ENCODE measurements at regions not wholly inside any gene's neighbourhood (a gene's known extent, or its start where the extent isn't known, plus 50 kb on each side); places are given as distances from the start of the nearest gene placed in this dataset.

DNA sequence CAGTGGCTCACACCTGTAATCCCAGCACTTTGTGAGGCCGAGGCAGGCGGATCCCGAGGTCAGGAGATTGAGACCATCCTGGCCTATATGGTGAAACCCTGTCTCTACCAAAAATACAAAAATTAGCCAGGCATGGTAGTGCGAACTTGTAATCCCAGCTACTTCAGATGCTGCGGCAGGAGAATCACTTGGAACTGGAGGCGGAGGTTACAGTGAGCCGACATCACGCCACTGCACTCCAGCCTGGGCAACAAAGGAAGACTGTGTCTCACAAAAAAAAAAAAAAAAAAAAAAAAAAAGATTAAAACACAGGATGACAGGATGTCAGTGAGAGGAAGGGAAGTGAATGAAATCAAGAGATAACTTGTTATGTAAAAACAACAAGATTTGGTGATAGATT is 1158.5 kb downstream of the PCDH9 start:
- no peak for DNase-seq (ENCODE audit: low read depth, low spot score)
- TF ChIP-seq, protein P1, sequence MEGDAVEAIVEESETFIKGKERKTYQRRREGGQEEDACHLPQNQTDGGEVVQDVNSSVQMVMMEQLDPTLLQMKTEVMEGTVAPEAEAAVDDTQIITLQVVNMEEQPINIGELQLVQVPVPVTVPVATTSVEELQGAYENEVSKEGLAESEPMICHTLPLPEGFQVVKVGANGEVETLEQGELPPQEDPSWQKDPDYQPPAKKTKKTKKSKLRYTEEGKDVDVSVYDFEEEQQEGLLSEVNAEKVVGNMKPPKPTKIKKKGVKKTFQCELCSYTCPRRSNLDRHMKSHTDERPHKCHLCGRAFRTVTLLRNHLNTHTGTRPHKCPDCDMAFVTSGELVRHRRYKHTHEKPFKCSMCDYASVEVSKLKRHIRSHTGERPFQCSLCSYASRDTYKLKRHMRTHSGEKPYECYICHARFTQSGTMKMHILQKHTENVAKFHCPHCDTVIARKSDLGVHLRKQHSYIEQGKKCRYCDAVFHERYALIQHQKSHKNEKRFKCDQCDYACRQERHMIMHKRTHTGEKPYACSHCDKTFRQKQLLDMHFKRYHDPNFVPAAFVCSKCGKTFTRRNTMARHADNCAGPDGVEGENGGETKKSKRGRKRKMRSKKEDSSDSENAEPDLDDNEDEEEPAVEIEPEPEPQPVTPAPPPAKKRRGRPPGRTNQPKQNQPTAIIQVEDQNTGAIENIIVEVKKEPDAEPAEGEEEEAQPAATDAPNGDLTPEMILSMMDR (IDR thresholded peaks at IDR 0.05; ENCODE audit: low read depth, low read length) = no peak
- ChIA-PET POLR2A (no interaction called here), CTCF (interaction anchor here (0.6 kb wide), 1 partner anchor 625 kb away, joined by 3 read pairs; no protein-coding TSS in a partner anchor)
- Histone ChIP-seq H3K9me3 (ENCODE audit: control insufficient read depth, insufficient read depth, low read length) (no peaks in the 10 kb centered on the region), H3K27me3 (ENCODE audit: control insufficient read depth, insufficient read depth, low read length) (no peaks in the 10 kb centered on the region), H3K27ac (ENCODE audit: low read depth, low read length) (no peak overlapping the region), H3K4me3 (ENCODE audit: low read depth, low read length) (no peak overlapping the region)

GRCh38 chr13:66071029-66071428 is 1159.1 kb downstream of the PCDH9 start:
- no peaks in the 10 kb centered on the region for H3K9me3 ChIP-seq (ENCODE audit: control insufficient read depth, insufficient read depth, low read length)
- no peak for DNase-seq (ENCODE audit: low read depth, low spot score)
- ChIA-PET CTCF (interaction anchor here (0.6 kb wide), 1 partner anchor 625 kb away, joined by 3 read pairs; no protein-coding TSS in a partner anchor), POLR2A (no interaction called here)
- H3K4me3 ChIP-seq (ENCODE audit: low read depth, low read length) = no peak overlapping the region
- H3K27ac ChIP-seq (ENCODE audit: low read depth, low read length) = no peak overlapping the region
- TF ChIP-seq, protein P1 (IDR thresholded peaks at IDR 0.05; ENCODE audit: low read depth, low read length) = no peak
- H3K27me3 ChIP-seq (ENCODE audit: control insufficient read depth, insufficient read depth, low read length) = no peaks in the 10 kb centered on the region

DNA sequence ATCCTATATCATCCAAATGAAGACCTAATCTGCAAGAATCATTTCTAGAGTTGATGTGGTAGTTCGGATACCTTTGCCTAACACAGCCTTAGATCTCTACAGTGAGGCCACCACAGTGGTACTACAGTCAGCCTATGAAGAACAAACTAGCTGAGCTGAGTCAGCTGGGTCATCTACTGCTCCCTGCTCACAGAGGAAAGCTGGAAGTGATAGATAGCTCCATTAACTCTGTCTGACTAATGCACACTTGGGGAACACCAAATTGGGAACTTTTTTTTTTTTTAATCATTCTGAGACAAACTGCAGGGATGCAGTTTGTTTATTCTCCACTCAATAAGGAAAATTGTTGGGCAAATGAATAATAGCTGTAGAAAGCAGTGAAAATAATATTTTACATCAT is 1160.6 kb downstream of the PCDH9 start:
- no peak overlapping the region for H3K4me3 ChIP-seq (ENCODE audit: low read depth, low read length)
- CTCF ChIA-PET = interaction anchor here (1.3 kb wide), 1 partner anchor 22 kb away, joined by 3 read pairs; no protein-coding TSS in a partner anchor
- TF ChIP-seq, protein P1 (IDR thresholded peaks at IDR 0.05; ENCODE audit: low read depth, low read length) = no peak
- no peak for DNase-seq (ENCODE audit: low read depth, low spot score)
- no peaks in the 10 kb centered on the region for H3K27me3 ChIP-seq (ENCODE audit: control insufficient read depth, insufficient read depth, low read length)
- POLR2A ChIA-PET = no interaction called here
- no peak overlapping the region for H3K27ac ChIP-seq (ENCODE audit: low read depth, low read length)
- H3K9me3 ChIP-seq (ENCODE audit: control insufficient read depth, insufficient read depth, low read length) = no peaks in the 10 kb centered on the region

GRCh38 chr13:66068683-66069082 is 1161.5 kb downstream of the PCDH9 start:
- no peak overlapping the region for H3K4me3 ChIP-seq (ENCODE audit: low read depth, low read length)
- H3K27me3 ChIP-seq (ENCODE audit: control insufficient read depth, insufficient read depth, low read length) = no peaks in the 10 kb centered on the region
- TF ChIP-seq, protein P1 (IDR thresholded peaks at IDR 0.05; ENCODE audit: low read depth, low read length) = no peak
- no peaks in the 10 kb centered on the region for H3K9me3 ChIP-seq (ENCODE audit: control insufficient read depth, insufficient read depth, low read length)
- no peak overlapping the region for H3K27ac ChIP-seq (ENCODE audit: low read depth, low read length)
- CTCF ChIA-PET = no interaction called here
- POLR2A ChIA-PET = no interaction called here
- DNase-seq (ENCODE audit: low read depth, low spot score) = no peak

DNA sequence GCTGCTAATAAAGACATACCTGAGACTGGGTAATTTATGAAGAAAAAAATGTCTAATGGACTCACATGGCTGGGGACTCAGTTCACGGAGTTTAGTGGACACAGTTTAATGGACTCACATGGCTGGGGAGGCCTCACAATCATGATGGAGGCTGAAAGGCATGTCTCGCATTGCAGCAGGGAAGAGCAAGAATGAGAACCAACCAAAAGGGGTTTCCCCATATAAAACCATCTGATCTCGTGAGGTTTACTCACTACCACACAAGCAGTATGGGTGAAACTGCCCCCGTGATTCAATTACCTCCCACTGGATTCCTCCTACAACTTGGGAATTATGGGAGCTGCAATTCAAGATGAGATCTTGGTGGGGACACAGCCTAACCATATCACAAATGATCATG is 1181.2 kb downstream of the PCDH9 start:
- Histone ChIP-seq H3K4me3 (ENCODE audit: low read depth, low read length) (no peak overlapping the region), H3K9me3 (ENCODE audit: control insufficient read depth, insufficient read depth, low read length) (no peaks in the 10 kb centered on the region), H3K27me3 (ENCODE audit: control insufficient read depth, insufficient read depth, low read length) (no peaks in the 10 kb centered on the region), H3K27ac (ENCODE audit: low read depth, low read length) (no peak overlapping the region)
- ChIA-PET POLR2A (no interaction called here), CTCF (no interaction called here)
- TF ChIP-seq, protein P1 (IDR thresholded peaks at IDR 0.05; ENCODE audit: low read depth, low read length) = no peak
- DNase-seq (ENCODE audit: low read depth, low spot score) = no peak

Data from AG04450 (cell line).